GM12878 (cell line): ENCODE measurements at regions not wholly inside any gene's neighbourhood (a gene's known extent, or its start where the extent isn't known, plus 50 kb on each side); places are given as distances from the start of the nearest gene placed in this dataset.

Experiments
- ATAC-seq: fragments of 200-7000 bp; cut with Tn5 transposase; 3 replicates; pipeline ENCODE4 v1.9.1; 2020; ENCODE audit warnings: mild to moderate bottlenecking, moderate library complexity
- BruUV-seq: library from RNA; stranded (reverse); fragments of 400-500 nt; replicated peaks from 2 replicates; lab custom pipeline; 2021; lab: Mats Ljungman, UMichigan
- CTCF ChIA-PET: fragments of 300-600 bp; sonication (Branson Sonifier 250); formaldehyde crosslinking; extraction: SDS; loops from one replicate; lab custom pipeline; 2021; ENCODE audit warnings: inconsistent platforms; lab: Yijun Ruan, JAX
- POLR2A ChIA-PET: fragments of 350-600 bp; formaldehyde crosslinking; extraction: SDS; loops from one replicate; lab custom pipeline; 2021; ENCODE audit warnings: inconsistent platforms; lab: Charles Lee
- RAD21 ChIA-PET: fragments of 300-600 bp; sonication (Branson Sonifier 250); formaldehyde crosslinking; loops from one replicate; lab custom pipeline; 2023; ENCODE audit warnings: antibody characterized with exemption; ENCODE audit not compliant: unreplicated experiment; lab: Charles Lee
- SMC1A ChIA-PET: fragments of 300-600 bp; sonication (Branson Sonifier 250); formaldehyde crosslinking; loops from one replicate; lab custom pipeline; 2023; ENCODE audit not compliant: unreplicated experiment, uncharacterized antibody; lab: Charles Lee
- DNase-seq: peaks from one replicate; pipeline ENCODE4 v3.0.0-alpha.2; 2011; ENCODE audit warnings: low read depth, low spot score
- FAIRE-seq: peaks from 3 replicates; lab custom pipeline; 2011; peaks lifted over from hg19 to GRCh38; lab: Jason Lieb, UNC
- H2AFZ ChIP-seq: 2 replicates; pipeline ENCODE4 v1.6.0; 2011; ENCODE audit warnings: low read depth, low read length, control low read depth; ENCODE audit not compliant: control insufficient read depth
- H3K27ac ChIP-seq: 2 replicates; pipeline ENCODE4 v1.5.1; 2011; ENCODE audit warnings: control low read depth; ENCODE audit not compliant: control insufficient read depth, insufficient read depth
- H3K27me3 ChIP-seq, 2 experiments: replicated peaks in 1 of 2; 2 replicates each; pipeline versions ENCODE4 v1.6.0 to v1.6.1; 2011; ENCODE audit warnings: low read length in 1 of 2; ENCODE audit not compliant: control insufficient read depth in 2 of 2, insufficient read depth in 2 of 2
- H3K36me3 ChIP-seq, 2 experiments: 2 replicates each; pipeline ENCODE4 v1.5.1; 2011; ENCODE audit warnings: low read length in 1 of 2; ENCODE audit not compliant: control insufficient read depth in 2 of 2, insufficient read depth in 2 of 2
- H3K4me1 ChIP-seq: 2 replicates; pipeline ENCODE4 v1.6.1; 2011; ENCODE audit warnings: mild to moderate bottlenecking, low read length, moderate library complexity, mixed read lengths; ENCODE audit not compliant: control insufficient read depth, insufficient read depth
- H3K4me2 ChIP-seq: 2 replicates; pipeline ENCODE4 v1.6.0; 2011; ENCODE audit warnings: control low read depth; ENCODE audit not compliant: control insufficient read depth, insufficient read depth
- H3K4me3 ChIP-seq: fragments of 200-600 bp; sonication (generic); 2 replicates; pipeline ENCODE4 v1.5.1; 2016
- H3K79me2 ChIP-seq: 2 replicates; pipeline ENCODE4 v1.6.0; 2011; ENCODE audit warnings: low read length; ENCODE audit not compliant: control insufficient read depth, insufficient read depth
- H3K9ac ChIP-seq: 2 replicates; pipeline ENCODE4 v1.8.0; 2011; ENCODE audit warnings: low read length, control low read depth, mixed read lengths; ENCODE audit not compliant: control insufficient read depth, insufficient read depth
- H3K9me3 ChIP-seq: replicated peaks from 3 replicates; pipeline ENCODE4 v1.5.1; 2011; ENCODE audit warnings: mild to moderate bottlenecking, low read length; ENCODE audit not compliant: control insufficient read depth, insufficient read depth
- H4K20me1 ChIP-seq: 2 replicates; pipeline ENCODE4 v1.6.0; 2011; ENCODE audit not compliant: control insufficient read depth, insufficient read depth
- BHLHE40 ChIP-seq, 2 experiments: fragments of 450-650 bp in 1 of 2; IDR thresholded peaks; 2 replicates each; pipeline ENCODE4 v1.6.1; 2011 to 2017; ENCODE audit warnings: low read depth in 2 of 2, borderline replicate concordance in 1 of 2, improper control_type of control experiment in 1 of 2, low read length in 1 of 2, mild to moderate bottlenecking in 1 of 2
- BMI1 ChIP-seq: fragments of 450-650 bp; IDR thresholded peaks from 2 replicates; pipeline ENCODE4 v1.6.1; 2016; ENCODE audit warnings: mild to moderate bottlenecking, moderate library complexity, borderline replicate concordance
- CHD1 ChIP-seq: IDR thresholded peaks from 2 replicates; pipeline ENCODE4 v1.6.1; 2012; ENCODE audit warnings: low read depth, low read length, improper control_type of control experiment
- CHD4 ChIP-seq: fragments of 200-600 bp; sonication (generic); IDR thresholded peaks from 2 replicates; pipeline ENCODE4 v1.6.1; 2016; ENCODE audit warnings: mild to moderate bottlenecking
- FOS ChIP-seq: IDR thresholded peaks from 3 replicates; pipeline ENCODE4 v1.6.1; 2011; ENCODE audit warnings: borderline replicate concordance; ENCODE audit not compliant: insufficient read length; ENCODE audit errors: extremely low read depth
- IKZF1 ChIP-seq: fragments of 450-650 bp; conservative IDR thresholded peaks from 2 replicates; pipeline ENCODE4 v1.6.1; 2017; ENCODE audit warnings: antibody characterized with exemption, mild to moderate bottlenecking
- MEF2B ChIP-seq: fragments of 450-650 bp; IDR thresholded peaks from 2 replicates; pipeline ENCODE4 v1.6.1; 2018; ENCODE audit warnings: mild to moderate bottlenecking, moderate library complexity; ENCODE audit not compliant: partially characterized antibody, poor library complexity, severe bottlenecking
- NFIC ChIP-seq: IDR thresholded peaks from 2 replicates; pipeline ENCODE4 v1.6.1; 2012; ENCODE audit warnings: low read depth, mild to moderate bottlenecking, inconsistent platforms, low read length, moderate library complexity
- PAX5 ChIP-seq: IDR thresholded peaks from 2 replicates; pipeline ENCODE4 v1.6.1; 2011; ENCODE audit warnings: low read depth, low read length, borderline replicate concordance
- PAX8 ChIP-seq: fragments of 450-650 bp; IDR thresholded peaks from 2 replicates; pipeline ENCODE4 v1.6.1; 2017; ENCODE audit warnings: mild to moderate bottlenecking, moderate library complexity
- RAD51 ChIP-seq: fragments of 450-650 bp; IDR thresholded peaks from 2 replicates; pipeline ENCODE4 v1.6.1; 2016; ENCODE audit warnings: moderate library complexity, mild to moderate bottlenecking, inconsistent platforms
- SKIL ChIP-seq: fragments of 450-650 bp; IDR thresholded peaks from 2 replicates; pipeline ENCODE4 v1.6.1; 2017; ENCODE audit warnings: mild to moderate bottlenecking, low read depth, inconsistent platforms; ENCODE audit not compliant: poor library complexity, severe bottlenecking
- TARDBP ChIP-seq: IDR thresholded peaks from 2 replicates; pipeline ENCODE4 v1.6.1; 2016; ENCODE audit warnings: borderline replicate concordance
- ZNF207 ChIP-seq: fragments of 450-650 bp; IDR thresholded peaks from 2 replicates; pipeline ENCODE4 v1.6.1; 2014; ENCODE audit warnings: antibody characterized with exemption, mild to moderate bottlenecking, borderline replicate concordance
- ZNF622 ChIP-seq: fragments of 450-650 bp; IDR thresholded peaks from 2 replicates; pipeline ENCODE4 v1.6.1; 2017; ENCODE audit warnings: mild to moderate bottlenecking, inconsistent platforms
- ZZZ3 ChIP-seq: IDR thresholded peaks from 2 replicates; pipeline ENCODE4 v1.6.1; 2011; ENCODE audit warnings: low read depth; ENCODE audit not compliant: control insufficient read depth, insufficient read length
- WGBS: methylation state at CpG from one replicate; pipeline ENCODE4 v1.1.6; 2016; ENCODE audit warnings: low lambda C conversion rate; ENCODE audit not compliant: insufficient replicate concordance, insufficient coverage; ENCODE audit errors: missing lambda C conversion rate; 5-methylcytosine and 5-hydroxymethylcytosine counted together
- in situ Hi-C: fragments of 300-500 bp; cut with MboI; formaldehyde crosslinking; loops from 9 replicates; pipeline ENCODE4 v1.14.3; 2018; ENCODE audit warnings: mixed read lengths
- intact Hi-C: fragments of 100-400 bp; cut with micrococcal nuclease; formaldehyde crosslinking; loops from one replicate; pipeline ENCODE4 v1.14.2; 2022; ENCODE audit not compliant: unreplicated experiment
- TF ChIP-seq, protein P1 (sequence below): IDR thresholded peaks from 2 replicates; pipeline ENCODE4 v1.6.1; 2011; ENCODE audit warnings: borderline replicate concordance, low read depth, mild to moderate bottlenecking, moderate library complexity, low read length; ENCODE audit not compliant: insufficient read depth, poor library complexity, severe bottlenecking
- TF ChIP-seq, protein P2 (sequence below): IDR thresholded peaks from 2 replicates; pipeline ENCODE4 v1.6.1; 2011; ENCODE audit warnings: mild to moderate bottlenecking, low read depth, low read length, moderate library complexity; ENCODE audit not compliant: insufficient replicate concordance

DNA sequence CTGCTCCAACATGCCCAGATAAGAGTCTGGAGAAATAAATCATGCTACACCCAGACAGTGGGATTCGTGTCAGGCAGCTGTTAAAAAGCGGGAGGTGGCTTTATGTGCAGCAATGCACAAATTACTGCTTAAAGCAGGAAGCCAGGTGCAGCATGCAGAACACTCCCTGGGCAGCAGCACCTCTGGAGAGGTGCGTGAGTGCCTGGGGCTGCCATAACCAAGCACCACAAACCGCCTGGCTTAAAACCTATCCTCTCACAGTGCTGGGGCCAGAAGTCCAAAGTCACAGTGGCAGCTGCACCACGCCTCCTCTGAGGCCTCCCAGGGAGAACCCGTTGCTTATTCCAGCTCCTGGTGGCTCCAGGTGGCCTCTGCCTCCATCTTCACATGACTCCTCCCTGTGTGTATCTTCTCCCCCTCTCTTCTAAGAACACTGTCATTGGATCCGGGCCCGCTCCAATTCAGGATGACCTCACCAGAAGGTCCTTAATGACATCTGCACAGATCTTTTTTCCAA lies 115.6 kb downstream of the SIK1 start (continued):
- TF ChIP-seq ZNF207: no peak
- no peak for TF ChIP-seq CHD1
- TF ChIP-seq CHD4: no peak
- no peak for TF ChIP-seq IKZF1
- TF ChIP-seq ZNF622: no peak

DNA sequence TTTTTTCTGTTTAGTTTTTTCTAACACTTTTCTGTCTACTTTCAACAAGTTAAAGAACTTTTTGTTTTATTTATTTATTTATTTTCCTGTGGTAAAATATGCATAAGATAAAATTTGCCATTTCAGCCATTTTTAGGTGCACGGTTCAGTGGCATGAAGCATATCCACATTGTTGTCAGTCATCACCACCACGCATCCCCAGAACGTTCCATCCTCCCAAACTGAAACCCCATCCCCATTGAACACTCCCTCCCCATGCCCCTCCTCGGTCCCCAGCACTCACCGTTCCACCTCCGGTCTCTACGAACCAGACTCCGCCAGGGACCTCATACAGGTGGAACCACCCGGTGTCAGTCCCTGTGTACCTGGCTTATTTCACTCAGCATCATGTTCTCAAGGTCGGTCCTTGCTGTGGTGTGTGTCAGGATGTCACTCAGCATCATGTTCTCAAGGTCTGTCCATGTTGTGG lies 118.1 kb downstream of the SIK1 start:
- CTCF ChIA-PET: no interaction called here
- Histone ChIP-seq H3K27ac (no peak overlapping the region), H3K79me2 (no peaks in the 10 kb centered on the region), H3K27me3 (no peaks in the 10 kb centered on the region), H2AFZ (no peak overlapping the region), H3K9me3 (no peaks in the 10 kb centered on the region), H3K4me1 (peaks cover 31% of the 10 kb centered on the region), H3K36me3 (no peaks in the 10 kb centered on the region), H4K20me1 (no peaks in the 10 kb centered on the region), H3K4me3 (no peak overlapping the region), H3K4me2 (no peak overlapping the region), H3K9ac (no peak overlapping the region)
- no peak for DNase-seq
- RAD21 ChIA-PET: no interaction called here
- BruUV-seq: no TSS peak
- in situ Hi-C loops (no loop called here), intact Hi-C loops (loop anchor here (5.0 kb wide), 1 partner anchor 338 kb away; no protein-coding TSS in a partner anchor)
- WGBS: 91% methylated on average over 10 of the region's 10 CpGs
- POLR2A ChIA-PET: no interaction called here
- ATAC-seq: no peak
- FAIRE-seq: no peak
- SMC1A ChIA-PET: no interaction called here
- TF ChIP-seq MEF2B: no peak
- TF ChIP-seq RAD51: no peak
- TF ChIP-seq SKIL: no peak
- TF ChIP-seq PAX8: no peak
- TF ChIP-seq, protein P1, sequence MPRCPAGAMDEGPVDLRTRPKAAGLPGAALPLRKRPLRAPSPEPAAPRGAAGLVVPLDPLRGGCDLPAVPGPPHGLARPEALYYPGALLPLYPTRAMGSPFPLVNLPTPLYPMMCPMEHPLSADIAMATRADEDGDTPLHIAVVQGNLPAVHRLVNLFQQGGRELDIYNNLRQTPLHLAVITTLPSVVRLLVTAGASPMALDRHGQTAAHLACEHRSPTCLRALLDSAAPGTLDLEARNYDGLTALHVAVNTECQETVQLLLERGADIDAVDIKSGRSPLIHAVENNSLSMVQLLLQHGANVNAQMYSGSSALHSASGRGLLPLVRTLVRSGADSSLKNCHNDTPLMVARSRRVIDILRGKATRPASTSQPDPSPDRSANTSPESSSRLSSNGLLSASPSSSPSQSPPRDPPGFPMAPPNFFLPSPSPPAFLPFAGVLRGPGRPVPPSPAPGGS: no peak
- TF ChIP-seq, protein P2, sequence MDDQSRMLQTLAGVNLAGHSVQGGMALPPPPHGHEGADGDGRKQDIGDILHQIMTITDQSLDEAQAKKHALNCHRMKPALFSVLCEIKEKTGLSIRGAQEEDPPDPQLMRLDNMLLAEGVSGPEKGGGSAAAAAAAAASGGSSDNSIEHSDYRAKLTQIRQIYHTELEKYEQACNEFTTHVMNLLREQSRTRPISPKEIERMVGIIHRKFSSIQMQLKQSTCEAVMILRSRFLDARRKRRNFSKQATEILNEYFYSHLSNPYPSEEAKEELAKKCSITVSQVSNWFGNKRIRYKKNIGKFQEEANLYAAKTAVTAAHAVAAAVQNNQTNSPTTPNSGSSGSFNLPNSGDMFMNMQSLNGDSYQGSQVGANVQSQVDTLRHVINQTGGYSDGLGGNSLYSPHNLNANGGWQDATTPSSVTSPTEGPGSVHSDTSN: no peak
- no peak for TF ChIP-seq ZZZ3
- TF ChIP-seq BMI1: no peak
- TF ChIP-seq BHLHE40 (IDR thresholded peaks at IDR 0.05; ENCODE audit: borderline replicate concordance in 1 of 2, low read depth in 2 of 2, low read length in 1 of 2): no peak
- no peak for TF ChIP-seq PAX5
- no peak for TF ChIP-seq FOS
- no peak for TF ChIP-seq TARDBP
- no peak for TF ChIP-seq NFIC
